ENCODE measurements at regions not wholly inside any gene's neighbourhood (a gene's known extent, or its start where the extent isn't known, plus 50 kb on each side); places are given as distances from the start of the nearest gene placed in this dataset.

- DNase-seq (no peak), ATAC-seq (ENCODE audit: insufficient read depth, low FRiP score) (no peak)
- peaks cover 0 to 6% (median 0%) of the 10 kb centered on the region in 4 donors for H3K9me3 ChIP-seq (ENCODE audit: control insufficient read depth in 4 of 4, insufficient read depth in 3 of 4, low read length in 3 of 4)
- no peak overlapping the region for H3K4me3 ChIP-seq
- H3K36me3 ChIP-seq (ENCODE audit: control insufficient read depth in 4 of 4, insufficient read depth in 4 of 4, low read length in 4 of 4): no peaks in the 10 kb centered on the region
- H3K9ac ChIP-seq (ENCODE audit: insufficient read depth in 1 of 2, low read length in 2 of 2): no peak overlapping the region
- WGBS, 2 donors: 85 to 93% methylated on average over 3 of the region's 3 CpGs
- TF ChIP-seq, protein P1, sequence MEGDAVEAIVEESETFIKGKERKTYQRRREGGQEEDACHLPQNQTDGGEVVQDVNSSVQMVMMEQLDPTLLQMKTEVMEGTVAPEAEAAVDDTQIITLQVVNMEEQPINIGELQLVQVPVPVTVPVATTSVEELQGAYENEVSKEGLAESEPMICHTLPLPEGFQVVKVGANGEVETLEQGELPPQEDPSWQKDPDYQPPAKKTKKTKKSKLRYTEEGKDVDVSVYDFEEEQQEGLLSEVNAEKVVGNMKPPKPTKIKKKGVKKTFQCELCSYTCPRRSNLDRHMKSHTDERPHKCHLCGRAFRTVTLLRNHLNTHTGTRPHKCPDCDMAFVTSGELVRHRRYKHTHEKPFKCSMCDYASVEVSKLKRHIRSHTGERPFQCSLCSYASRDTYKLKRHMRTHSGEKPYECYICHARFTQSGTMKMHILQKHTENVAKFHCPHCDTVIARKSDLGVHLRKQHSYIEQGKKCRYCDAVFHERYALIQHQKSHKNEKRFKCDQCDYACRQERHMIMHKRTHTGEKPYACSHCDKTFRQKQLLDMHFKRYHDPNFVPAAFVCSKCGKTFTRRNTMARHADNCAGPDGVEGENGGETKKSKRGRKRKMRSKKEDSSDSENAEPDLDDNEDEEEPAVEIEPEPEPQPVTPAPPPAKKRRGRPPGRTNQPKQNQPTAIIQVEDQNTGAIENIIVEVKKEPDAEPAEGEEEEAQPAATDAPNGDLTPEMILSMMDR (IDR thresholded peaks at IDR 0.05; ENCODE audit: control extremely low read depth, extremely low read depth): no peak
- H3K4me1 ChIP-seq (ENCODE audit: control insufficient read depth in 5 of 5, insufficient read depth in 5 of 5, low read length in 5 of 5): peaks cover 0 to 2% (median 0%) of the 10 kb centered on the region in 5 donors
- H3K27ac ChIP-seq (ENCODE audit: low read depth in 1 of 2, low read length in 1 of 2): no peak overlapping the region
- no peaks in the 10 kb centered on the region for H3K27me3 ChIP-seq (ENCODE audit: control insufficient read depth in 3 of 3, insufficient read depth in 3 of 3, low read length in 2 of 3)
These were observed 247.8 kb upstream of the CHD6 start for GRCh38 chr20:41865938-41866337.

GRCh38 chr20:41862476-41862875 is 244.3 kb upstream of the CHD6 start:
- WGBS, 2 donors: 78 to 80% methylated on average over 4 of the region's 4 CpGs
- Histone ChIP-seq H3K9ac (ENCODE audit: insufficient read depth in 1 of 2, low read length in 2 of 2) (no peak overlapping the region), H3K4me3 (no peak overlapping the region), H3K9me3 (ENCODE audit: control insufficient read depth in 4 of 4, insufficient read depth in 3 of 4, low read length in 3 of 4) (peaks cover 0 to 4% (median 0%) of the 10 kb centered on the region in 4 donors), H3K36me3 (ENCODE audit: control insufficient read depth in 4 of 4, insufficient read depth in 4 of 4, low read length in 4 of 4) (no peaks in the 10 kb centered on the region), H3K27ac (ENCODE audit: low read depth in 1 of 2, low read length in 1 of 2) (no peak overlapping the region), H3K27me3 (ENCODE audit: control insufficient read depth in 3 of 3, insufficient read depth in 3 of 3, low read length in 2 of 3) (no peaks in the 10 kb centered on the region), H3K4me1 (ENCODE audit: control insufficient read depth in 5 of 5, insufficient read depth in 5 of 5, low read length in 5 of 5) (peaks cover 0 to 2% (median 0%) of the 10 kb centered on the region in 5 donors)
- DNase-seq: no peak
- no peak for ATAC-seq (ENCODE audit: insufficient read depth, low FRiP score)
- TF ChIP-seq, protein P1 (IDR thresholded peaks at IDR 0.05; ENCODE audit: control extremely low read depth, extremely low read depth): no peak

- 63 to 74% methylated on average over 6 of the region's 6 CpGs for WGBS, 2 donors
- H3K4me3 ChIP-seq: no peak overlapping the region
- no peak overlapping the region for H3K27ac ChIP-seq (ENCODE audit: low read depth in 1 of 2, low read length in 1 of 2)
- TF ChIP-seq, protein P1 (IDR thresholded peaks at IDR 0.05; ENCODE audit: control extremely low read depth, extremely low read depth): no peak
- H3K27me3 ChIP-seq (ENCODE audit: control insufficient read depth in 3 of 3, insufficient read depth in 3 of 3, low read length in 2 of 3): no peaks in the 10 kb centered on the region
- no peak for ATAC-seq (ENCODE audit: insufficient read depth, low FRiP score)
- peaks cover 0 to 2% (median 0%) of the 10 kb centered on the region in 5 donors for H3K4me1 ChIP-seq (ENCODE audit: control insufficient read depth in 5 of 5, insufficient read depth in 5 of 5, low read length in 5 of 5)
- H3K36me3 ChIP-seq (ENCODE audit: control insufficient read depth in 4 of 4, insufficient read depth in 4 of 4, low read length in 4 of 4): no peaks in the 10 kb centered on the region
- H3K9ac ChIP-seq (ENCODE audit: insufficient read depth in 1 of 2, low read length in 2 of 2): no peak overlapping the region
- H3K9me3 ChIP-seq (ENCODE audit: control insufficient read depth in 4 of 4, insufficient read depth in 3 of 4, low read length in 3 of 4): peaks cover 0 to 4% (median 0%) of the 10 kb centered on the region in 4 donors
- no peak for DNase-seq
These were observed 243.7 kb upstream of the CHD6 start for GRCh38 chr20:41861772-41862422.

Data from lung (tissue), 11 donors.